Ureter (tissue), 1 donor: ENCODE measurements at regions not wholly inside any gene's neighbourhood (a gene's known extent, or its start where the extent isn't known, plus 50 kb on each side); places are given as distances from the start of the nearest gene placed in this dataset.

Experiments
- DNase-seq: peaks from one replicate; pipeline ENCODE4 v3.0.0-alpha.2; 2020; ENCODE audit warnings: low spot score
- donor health status: DM: yes; HTN: yes; CAD: no.

GRCh38 chr18:59758837-59759236 is 61.6 kb upstream of the CCBE1 start:
- DNase-seq: no peak

GRCh38 chr18:59758106-59758505 is 60.9 kb upstream of the CCBE1 start:
- DNase-seq: no peak

- DNase-seq: no peak
Measured at GRCh38 chr18:59752666-59753065, 55.4 kb upstream of the CCBE1 start.

GRCh38 chr18:59751186-59751585 is 54.0 kb upstream of the CCBE1 start:
- no peak for DNase-seq

GRCh38 chr18:59748628-59749360 is 51.6 kb upstream of the CCBE1 start:
- no peak for DNase-seq
